ENCODE measurements at regions not wholly inside any gene's neighbourhood (a gene's known extent, or its start where the extent isn't known, plus 50 kb on each side); places are given as distances from the start of the nearest gene placed in this dataset.

DNA sequence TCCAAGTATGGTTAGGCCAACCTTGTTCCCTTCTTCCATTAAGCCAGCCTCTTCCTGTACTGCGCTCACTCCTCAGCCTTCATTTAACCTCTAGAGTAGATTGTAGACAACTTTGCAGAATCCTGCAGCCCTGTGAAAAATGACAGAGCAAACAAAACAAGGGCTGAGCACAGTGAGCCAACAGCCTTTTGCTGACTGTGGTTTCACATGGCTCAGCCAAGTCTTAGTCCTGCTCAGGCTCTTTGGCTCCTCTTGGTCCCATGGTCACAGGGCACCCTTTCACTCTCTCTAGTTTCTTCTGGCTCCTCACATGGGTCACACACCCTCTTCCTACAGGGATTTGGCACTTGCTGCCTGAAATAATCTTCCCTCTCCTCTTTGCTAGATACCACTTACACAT is 900.3 kb downstream of the CCSER2 start:
- no peaks in the 10 kb centered on the region for H3K36me3 ChIP-seq (ENCODE audit: insufficient read depth, low read length)
- H3K4me3 Mint-ChIP-seq (ENCODE audit: unreplicated experiment), result no peak overlapping the region

DNA sequence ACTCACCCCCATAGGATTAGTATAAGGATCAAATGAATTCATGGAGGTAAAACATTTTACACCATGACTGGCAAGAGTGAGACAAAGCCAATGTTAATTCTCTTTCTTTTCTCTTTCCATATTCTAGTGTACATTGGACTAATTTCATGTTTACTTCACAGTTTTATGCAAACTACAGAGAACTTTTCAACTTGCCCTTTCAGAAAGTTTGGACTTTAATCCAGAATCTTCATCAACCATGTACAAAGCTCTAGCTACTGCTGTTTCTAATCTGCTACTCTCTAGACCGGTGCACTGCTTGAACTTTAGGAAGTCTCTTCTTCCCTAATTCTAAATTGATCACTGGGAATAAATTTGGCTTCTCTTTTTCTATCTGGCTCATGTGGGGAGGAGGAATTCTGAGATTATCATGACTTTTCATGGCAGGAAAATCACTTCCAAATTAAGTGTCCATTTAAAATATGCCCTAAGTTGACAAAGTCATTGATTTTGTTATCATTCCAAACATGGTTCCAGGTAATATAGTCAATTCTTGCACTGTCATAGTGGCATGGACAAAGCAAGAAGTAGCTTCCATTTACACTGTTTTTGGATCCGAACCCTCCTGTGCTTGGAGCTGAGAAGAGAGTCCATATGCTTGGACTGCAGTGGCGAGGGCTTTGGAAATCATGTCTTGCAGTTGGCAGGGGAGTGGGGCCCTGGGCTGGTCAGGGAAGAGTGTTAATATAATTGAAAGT is 903.3 kb downstream of the CCSER2 start:
- Histone ChIP-seq H2AFZ (ENCODE audit: low read depth, low read length) (no peak overlapping the region), H3K4me3 (ENCODE audit: insufficient read depth, low read depth, low read length) (no peak overlapping the region), H3K4me1 (ENCODE audit: insufficient read depth, low read length) (no peaks in the 10 kb centered on the region), H4K20me1 (ENCODE audit: insufficient read depth, low read length) (no peaks in the 10 kb centered on the region), H3K36me3 (ENCODE audit: insufficient read depth, low read length) (no peaks in the 10 kb centered on the region), H3K4me2 (ENCODE audit: low read length) (no peak overlapping the region), H3K79me2 (ENCODE audit: insufficient read depth, low read length) (no peaks in the 10 kb centered on the region), H3K9me3 (ENCODE audit: insufficient read depth, low read depth, low read length) (no peaks in the 10 kb centered on the region), H3K9ac (ENCODE audit: low read length) (no peak overlapping the region), H3K27ac (ENCODE audit: low read depth, low read length) (no peak overlapping the region), H3K27me3 (ENCODE audit: insufficient read depth, low read length) (no peaks in the 10 kb centered on the region)
- no peak for FAIRE-seq
- Mint-ChIP-seq H3K4me1 (ENCODE audit: low read depth, unreplicated experiment) (no peaks in the 10 kb centered on the region), H3K27me3 (ENCODE audit: low read depth, unreplicated experiment) (no peaks in the 10 kb centered on the region), H3K36me3 (ENCODE audit: low read depth, unreplicated experiment) (no peaks in the 10 kb centered on the region), H3K9me3 (ENCODE audit: unreplicated experiment) (no peaks in the 10 kb centered on the region), H3K4me3 (ENCODE audit: unreplicated experiment) (no peak overlapping the region), H3K27ac (ENCODE audit: unreplicated experiment) (no peak overlapping the region)
- no peak for TF ChIP-seq EZH2 (IDR thresholded peaks at IDR 0.05; ENCODE audit: insufficient read depth, low read length)
- TF ChIP-seq, protein P1, sequence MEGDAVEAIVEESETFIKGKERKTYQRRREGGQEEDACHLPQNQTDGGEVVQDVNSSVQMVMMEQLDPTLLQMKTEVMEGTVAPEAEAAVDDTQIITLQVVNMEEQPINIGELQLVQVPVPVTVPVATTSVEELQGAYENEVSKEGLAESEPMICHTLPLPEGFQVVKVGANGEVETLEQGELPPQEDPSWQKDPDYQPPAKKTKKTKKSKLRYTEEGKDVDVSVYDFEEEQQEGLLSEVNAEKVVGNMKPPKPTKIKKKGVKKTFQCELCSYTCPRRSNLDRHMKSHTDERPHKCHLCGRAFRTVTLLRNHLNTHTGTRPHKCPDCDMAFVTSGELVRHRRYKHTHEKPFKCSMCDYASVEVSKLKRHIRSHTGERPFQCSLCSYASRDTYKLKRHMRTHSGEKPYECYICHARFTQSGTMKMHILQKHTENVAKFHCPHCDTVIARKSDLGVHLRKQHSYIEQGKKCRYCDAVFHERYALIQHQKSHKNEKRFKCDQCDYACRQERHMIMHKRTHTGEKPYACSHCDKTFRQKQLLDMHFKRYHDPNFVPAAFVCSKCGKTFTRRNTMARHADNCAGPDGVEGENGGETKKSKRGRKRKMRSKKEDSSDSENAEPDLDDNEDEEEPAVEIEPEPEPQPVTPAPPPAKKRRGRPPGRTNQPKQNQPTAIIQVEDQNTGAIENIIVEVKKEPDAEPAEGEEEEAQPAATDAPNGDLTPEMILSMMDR (IDR thresholded peaks at IDR 0.05; ENCODE audit: insufficient read depth, low read depth, low read length), result no peak
- no peak for DNase-seq (ENCODE audit: low read depth)

More for the DNA sequence above, 900.3 kb downstream of the CCSER2 start:
- no peak overlapping the region for H3K9ac ChIP-seq (ENCODE audit: low read length)
- no peak for TF ChIP-seq EZH2 (IDR thresholded peaks at IDR 0.05; ENCODE audit: insufficient read depth, low read length)
- TF ChIP-seq, protein P1 (IDR thresholded peaks at IDR 0.05; ENCODE audit: insufficient read depth, low read depth, low read length), result no peak
- DNase-seq (ENCODE audit: low read depth), result no peak
- no peak overlapping the region for H3K27ac ChIP-seq (ENCODE audit: low read depth, low read length)
- no peaks in the 10 kb centered on the region for H4K20me1 ChIP-seq (ENCODE audit: insufficient read depth, low read length)
- Mint-ChIP-seq H3K27ac (ENCODE audit: unreplicated experiment) (no peak overlapping the region), H3K4me1 (ENCODE audit: low read depth, unreplicated experiment) (no peaks in the 10 kb centered on the region), H3K27me3 (ENCODE audit: low read depth, unreplicated experiment) (no peaks in the 10 kb centered on the region), H3K9me3 (ENCODE audit: unreplicated experiment) (peaks cover 2% of the 10 kb centered on the region), H3K36me3 (ENCODE audit: low read depth, unreplicated experiment) (no peaks in the 10 kb centered on the region)
- H3K4me1 ChIP-seq (ENCODE audit: insufficient read depth, low read length), result no peaks in the 10 kb centered on the region
- no peak overlapping the region for H2AFZ ChIP-seq (ENCODE audit: low read depth, low read length)
- FAIRE-seq, result no peak
- no peaks in the 10 kb centered on the region for H3K9me3 ChIP-seq (ENCODE audit: insufficient read depth, low read depth, low read length)
- H3K4me2 ChIP-seq (ENCODE audit: low read length), result no peak overlapping the region
- H3K4me3 ChIP-seq (ENCODE audit: insufficient read depth, low read depth, low read length), result no peak overlapping the region
- no peaks in the 10 kb centered on the region for H3K27me3 ChIP-seq (ENCODE audit: insufficient read depth, low read length)
- no peaks in the 10 kb centered on the region for H3K79me2 ChIP-seq (ENCODE audit: insufficient read depth, low read length)

DNA sequence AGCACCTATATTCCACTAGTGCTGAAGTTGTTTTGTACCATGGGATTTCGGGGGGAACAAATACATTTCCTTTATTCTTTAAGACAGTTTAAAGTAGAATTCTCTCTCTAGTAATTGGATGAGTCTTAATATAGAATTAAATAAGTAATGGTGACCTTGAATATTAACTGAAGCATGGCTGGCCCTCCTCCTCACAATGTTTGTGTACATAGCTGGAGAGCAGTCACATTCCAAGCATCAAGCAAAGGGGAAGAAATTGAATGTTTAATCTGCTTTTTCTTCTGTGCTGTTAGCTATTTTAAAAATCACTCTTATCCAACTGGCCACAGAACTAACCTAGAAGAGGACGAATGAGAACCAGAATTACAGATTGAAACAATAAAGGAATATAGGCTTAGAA is 906.9 kb downstream of the CCSER2 start:
- Mint-ChIP-seq H3K27me3 (ENCODE audit: low read depth, unreplicated experiment) (peaks cover 4% of the 10 kb centered on the region), H3K27ac (ENCODE audit: unreplicated experiment) (no peak overlapping the region), H3K4me1 (ENCODE audit: low read depth, unreplicated experiment) (no peaks in the 10 kb centered on the region), H3K9me3 (ENCODE audit: unreplicated experiment) (peaks cover 3% of the 10 kb centered on the region), H3K36me3 (ENCODE audit: low read depth, unreplicated experiment) (no peaks in the 10 kb centered on the region), H3K4me3 (ENCODE audit: unreplicated experiment) (no peak overlapping the region)
- Histone ChIP-seq H3K9me3 (ENCODE audit: insufficient read depth, low read depth, low read length) (no peaks in the 10 kb centered on the region), H3K9ac (ENCODE audit: low read length) (no peak overlapping the region), H3K27ac (ENCODE audit: low read depth, low read length) (no peak overlapping the region), H3K36me3 (ENCODE audit: insufficient read depth, low read length) (no peaks in the 10 kb centered on the region), H3K4me1 (ENCODE audit: insufficient read depth, low read length) (no peaks in the 10 kb centered on the region), H3K4me3 (ENCODE audit: insufficient read depth, low read depth, low read length) (no peak overlapping the region), H2AFZ (ENCODE audit: low read depth, low read length) (no peak overlapping the region), H4K20me1 (ENCODE audit: insufficient read depth, low read length) (no peaks in the 10 kb centered on the region), H3K79me2 (ENCODE audit: insufficient read depth, low read length) (no peaks in the 10 kb centered on the region), H3K4me2 (ENCODE audit: low read length) (no peak overlapping the region), H3K27me3 (ENCODE audit: insufficient read depth, low read length) (no peaks in the 10 kb centered on the region)
- FAIRE-seq (no peak), DNase-seq (ENCODE audit: low read depth) (no peak)
- TF ChIP-seq EZH2 (IDR thresholded peaks at IDR 0.05; ENCODE audit: insufficient read depth, low read length), result no peak
- TF ChIP-seq, protein P1 (IDR thresholded peaks at IDR 0.05; ENCODE audit: insufficient read depth, low read depth, low read length), result no peak
